NCI-H446 treated with DMSO at 0.1 percent for 48 hours (cell line): ENCODE measurements at regions not wholly inside any gene's neighbourhood (a gene's known extent, or its start where the extent isn't known, plus 50 kb on each side); places are given as distances from the start of the nearest gene placed in this dataset.
"Not testable (repeated sequence)": the region's sequence is repeated elsewhere in the genome, so short reads cannot be mapped to it uniquely, and the experiment has no call there.

Source experiments
- DNase-seq: peaks from one replicate; lab custom pipeline; 2025; lab: John Stamatoyannopoulos, UW

DNA sequence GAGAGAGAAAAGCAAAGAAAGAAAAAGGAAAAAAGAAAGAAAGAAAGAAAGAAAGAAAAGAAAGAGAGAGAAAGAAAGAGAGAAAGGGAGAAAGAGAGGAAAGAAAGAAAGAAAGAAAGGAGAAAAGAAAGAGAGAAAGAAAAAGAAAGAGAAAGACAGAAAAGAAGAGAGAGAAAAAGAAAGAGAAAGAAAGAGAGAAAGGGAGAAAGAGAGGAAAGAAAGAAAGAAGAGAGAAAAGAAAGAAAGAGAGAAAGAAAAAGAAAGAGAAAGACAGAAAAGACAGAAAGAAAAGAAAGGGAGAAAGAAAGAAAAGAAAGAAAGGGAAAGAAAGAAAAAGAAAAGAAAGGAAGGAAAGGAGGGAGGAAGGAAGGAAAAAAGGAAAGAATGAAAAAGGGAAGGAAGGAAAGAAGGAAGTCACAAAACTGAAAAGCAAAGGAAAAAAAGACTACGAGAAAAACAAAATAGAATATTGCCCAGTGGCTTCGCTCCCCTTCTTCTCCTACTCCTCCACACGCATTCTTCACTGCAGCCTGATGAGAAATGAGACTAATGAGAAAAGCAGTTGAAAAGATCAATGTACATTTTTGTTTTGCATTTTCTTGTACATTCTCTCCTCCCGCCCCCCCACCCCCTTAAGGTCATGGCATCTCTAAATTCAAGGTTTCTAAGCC is 170.0 kb downstream of the SOD2 start:
- DNase-seq, result no peak

DNA sequence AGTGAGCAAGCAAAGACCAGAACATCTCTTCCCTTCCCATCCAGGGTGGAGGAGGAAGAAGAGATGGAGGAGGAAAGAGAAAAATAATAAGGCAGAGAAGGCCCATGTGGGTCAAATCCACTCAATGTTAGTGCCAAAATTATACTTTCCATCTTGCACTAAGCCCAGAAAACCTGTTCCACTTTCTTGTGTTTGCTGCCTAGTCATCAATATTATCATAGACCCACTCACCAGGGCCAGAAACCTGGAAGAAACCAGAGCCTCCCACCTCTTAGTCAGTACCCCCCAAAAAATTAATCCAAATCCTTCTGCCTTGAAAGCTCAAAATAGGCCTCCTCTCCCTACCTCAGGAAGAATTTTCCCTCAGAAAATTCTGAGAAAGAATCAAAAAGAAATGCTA is 171.1 kb downstream of the SOD2 start:
- no peak for DNase-seq

DNA sequence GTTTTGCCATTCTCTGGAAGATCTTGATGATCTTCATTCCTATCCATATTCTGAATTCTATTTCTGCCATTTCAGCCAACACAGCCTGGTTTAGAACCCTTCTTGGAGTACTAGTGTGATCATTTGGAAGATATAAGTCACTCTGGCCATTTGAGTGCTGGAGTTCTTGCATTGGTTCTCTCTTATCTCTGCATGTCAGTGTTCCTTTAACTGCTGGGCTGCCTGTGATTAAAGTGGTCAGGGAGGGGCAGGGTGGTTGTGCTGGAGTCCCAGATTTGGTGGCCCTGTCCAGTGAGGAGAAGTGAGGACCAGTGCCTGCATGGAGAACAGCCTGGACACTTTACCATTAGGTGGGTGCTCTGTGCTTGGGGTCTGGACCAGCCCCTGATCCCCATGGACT is 173.0 kb downstream of the SOD2 start:
- no peak for DNase-seq

DNA sequence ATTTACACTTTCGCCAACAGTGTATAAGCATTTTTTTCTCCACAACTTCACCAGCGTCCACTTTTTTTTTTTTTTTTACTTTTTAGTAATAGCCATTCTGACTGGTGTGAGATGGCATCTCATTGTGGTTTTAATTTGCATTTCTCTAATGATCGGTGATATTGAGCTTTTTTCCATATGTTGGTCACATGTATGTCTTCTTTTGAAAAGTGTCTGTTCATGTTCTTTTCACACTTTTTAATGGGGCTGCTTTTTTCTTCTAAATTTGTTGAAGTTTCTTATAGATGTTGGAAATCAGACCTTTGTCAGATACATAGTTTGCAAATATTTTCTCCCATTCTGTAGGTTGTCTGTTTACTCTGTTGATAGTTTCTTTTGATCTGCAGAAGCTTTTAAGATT is 177.2 kb downstream of the SOD2 start:
- not testable (repeated sequence) for DNase-seq

DNA sequence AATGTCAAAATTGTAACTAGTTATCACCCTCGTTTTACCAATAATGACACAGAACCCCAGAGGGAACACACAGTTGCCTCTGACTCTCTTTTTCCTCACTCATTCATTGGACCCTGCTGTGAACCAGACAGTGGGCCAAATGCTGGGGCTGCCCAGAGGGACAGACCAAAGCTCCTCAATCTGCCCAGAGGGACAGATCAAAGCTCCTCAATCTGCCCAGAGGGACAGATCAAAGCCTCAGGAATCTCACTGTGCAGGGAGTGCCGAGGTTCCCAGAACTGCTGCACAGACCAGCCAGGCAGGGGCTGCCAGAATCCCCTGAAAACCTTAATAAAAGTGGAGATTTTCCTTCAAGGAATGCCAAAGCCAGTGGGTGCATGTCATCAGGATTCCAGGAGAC is 179.1 kb downstream of the SOD2 start:
- DNase-seq, result no peak

DNA sequence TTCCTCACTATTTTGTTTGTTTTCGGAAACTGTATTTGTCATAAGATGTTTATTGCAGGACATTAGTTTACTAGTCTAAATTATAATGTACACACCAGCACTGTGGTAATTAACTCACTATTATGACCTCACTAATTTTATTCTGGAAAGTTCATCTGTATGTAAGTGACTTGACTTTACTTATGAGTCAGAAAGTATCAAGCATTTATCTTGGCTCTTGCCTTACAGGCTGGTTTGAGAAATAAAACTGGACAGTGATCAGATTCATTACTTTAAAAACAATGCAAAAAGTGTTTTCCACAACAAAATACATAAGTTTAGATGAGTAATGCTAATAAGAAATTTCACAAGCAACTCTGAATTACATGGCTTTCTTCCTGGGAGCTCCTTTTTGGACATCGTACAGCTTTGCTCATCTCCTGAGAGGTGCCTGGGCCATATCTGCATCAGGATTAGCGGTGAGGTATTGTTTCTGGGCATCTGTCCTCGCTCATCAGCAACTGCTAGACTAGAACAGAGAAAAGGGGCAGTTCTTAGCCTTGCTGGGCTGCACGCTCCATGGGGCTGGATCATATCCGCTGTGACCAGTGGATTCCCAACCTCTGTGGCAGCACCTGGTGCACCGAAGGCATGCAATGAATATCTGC is 179.8 kb downstream of the SOD2 start:
- DNase-seq, result no peak

DNA sequence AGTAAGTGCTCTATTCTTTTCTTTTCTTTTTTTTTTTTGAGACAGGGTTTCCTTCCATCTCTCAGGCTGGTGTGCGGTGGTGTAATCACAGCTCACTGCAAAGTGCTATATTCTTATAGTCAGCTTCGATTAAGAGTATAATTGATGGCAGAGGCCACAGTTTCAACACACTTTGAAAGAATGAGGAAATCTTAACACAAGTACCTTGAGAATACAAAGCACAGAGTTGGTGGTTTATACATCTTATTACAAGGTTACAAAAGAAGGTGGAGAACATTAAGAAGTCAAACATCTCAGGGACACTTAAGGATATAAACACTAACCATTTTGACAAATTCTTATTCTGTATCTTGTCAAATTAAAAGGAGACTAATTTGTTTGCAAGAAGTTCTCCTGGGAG is 180.5 kb downstream of the SOD2 start:
- DNase-seq, result no peak

DNA sequence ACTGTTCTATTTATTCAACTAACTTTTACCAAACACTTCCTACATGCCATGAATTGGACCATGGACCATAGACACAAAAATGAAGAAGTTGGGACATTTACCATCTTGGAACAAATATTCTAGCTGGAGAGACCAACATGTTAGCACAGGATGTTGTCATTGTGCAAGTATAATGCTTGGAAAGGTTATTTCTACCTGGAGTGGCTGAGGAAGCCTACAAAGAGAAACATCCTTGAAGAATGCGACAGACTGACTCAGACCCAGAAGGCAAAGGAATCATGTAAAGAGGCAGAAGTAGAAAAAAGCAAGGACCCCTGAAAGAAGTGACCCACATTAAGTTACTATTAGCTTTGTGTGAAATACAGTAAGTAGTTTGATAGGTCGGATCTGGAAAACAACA is 180.9 kb downstream of the SOD2 start:
- no peak for DNase-seq

DNA sequence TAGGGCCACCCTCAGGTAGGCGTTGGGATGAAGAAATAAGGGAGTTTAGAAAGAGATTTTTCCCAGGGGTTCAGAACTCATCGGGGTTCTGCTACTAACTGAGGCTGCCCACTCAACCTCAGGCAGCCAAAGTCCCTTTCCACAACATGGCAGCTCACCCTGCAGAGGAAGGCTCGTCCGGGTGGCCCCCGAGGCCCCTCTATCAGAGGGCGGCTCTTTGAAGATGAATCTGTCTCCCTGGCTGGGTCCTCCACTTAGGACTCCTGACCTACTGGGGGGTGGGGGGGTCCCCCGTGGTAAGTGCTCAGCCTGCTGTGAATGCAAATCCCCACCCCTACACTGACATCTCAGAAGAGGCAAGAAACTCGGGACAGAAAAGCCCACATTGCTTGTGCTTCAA is 182.9 kb downstream of the SOD2 start:
- no peak for DNase-seq

DNA sequence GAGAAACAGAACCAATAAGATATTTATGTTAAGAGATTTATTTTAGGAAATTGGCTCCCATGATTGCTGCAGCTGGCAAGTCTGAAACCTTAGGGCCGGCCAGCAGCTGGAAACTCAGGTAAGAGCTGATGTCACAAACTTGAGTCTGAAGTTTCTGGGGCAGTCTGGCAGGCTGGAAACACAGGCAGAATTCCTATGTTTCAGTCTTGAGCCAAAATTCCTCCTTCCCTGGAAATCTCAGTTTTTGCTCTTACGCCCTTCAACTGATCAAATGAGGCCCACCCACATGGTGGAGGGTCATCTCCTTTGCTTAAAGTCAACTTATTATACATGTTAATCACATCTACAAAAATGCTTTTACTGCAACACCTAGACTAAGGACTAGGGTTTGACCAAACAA is 184.1 kb downstream of the SOD2 start:
- DNase-seq, result no peak

DNA sequence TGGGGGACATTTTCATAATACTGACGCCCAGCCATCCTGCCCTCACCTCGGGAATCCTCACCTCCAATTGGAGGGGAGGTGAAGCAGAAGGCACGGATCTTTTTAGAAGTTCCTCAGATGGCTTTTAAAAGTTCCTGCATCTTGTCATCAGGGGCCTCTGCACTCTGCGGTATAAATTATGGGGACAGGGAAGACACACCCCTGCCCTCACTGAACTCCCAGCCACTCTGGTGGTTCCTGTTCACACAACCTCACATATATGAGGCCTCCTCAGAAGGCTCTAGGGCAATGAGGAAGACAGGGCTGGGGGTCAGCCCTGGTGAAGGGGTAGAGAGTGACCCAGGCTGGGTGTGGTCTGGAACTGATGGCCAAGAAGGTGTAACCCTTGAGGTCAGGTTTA is 187.0 kb downstream of the SOD2 start:
- DNase-seq, result no peak

DNA sequence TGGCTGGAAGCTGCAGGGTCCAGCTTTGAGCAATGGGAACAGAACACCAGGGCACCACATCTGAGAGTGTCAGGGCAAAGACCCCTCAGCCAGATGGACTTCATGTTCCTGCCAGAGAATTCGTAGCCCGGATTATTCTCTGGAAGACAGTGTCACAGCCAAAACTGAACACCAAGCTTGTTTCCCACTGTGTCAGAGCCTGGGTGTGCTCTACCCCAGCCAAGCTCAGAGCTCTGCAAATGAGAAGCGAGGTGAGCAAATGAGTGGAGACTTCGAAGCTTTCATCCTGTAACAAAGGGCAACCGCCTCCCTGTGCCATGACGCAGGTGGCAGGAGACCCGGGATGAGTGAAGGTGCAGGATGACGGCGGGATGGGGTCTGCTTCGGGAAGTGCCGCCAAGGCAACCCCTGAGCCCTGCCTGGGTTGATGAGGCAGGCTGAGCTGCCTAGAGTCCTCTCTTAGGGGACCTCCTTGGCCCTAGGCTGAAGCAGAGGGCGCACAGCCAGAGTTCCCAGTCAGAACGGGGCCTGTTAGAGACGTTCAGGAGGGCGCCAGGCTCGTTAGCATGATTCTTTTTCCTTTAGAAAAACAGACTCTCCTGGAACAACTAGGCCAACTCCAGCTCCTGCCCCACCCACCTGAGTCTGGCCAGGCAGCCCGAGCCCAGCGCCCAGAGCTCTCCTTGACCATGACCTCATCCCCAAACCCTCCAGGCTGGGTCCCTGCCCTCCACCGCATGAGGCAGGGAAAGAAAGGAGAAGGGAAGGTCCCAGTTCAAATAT is 187.7 kb downstream of the SOD2 start:
- DNase-seq, result no peak

DNA sequence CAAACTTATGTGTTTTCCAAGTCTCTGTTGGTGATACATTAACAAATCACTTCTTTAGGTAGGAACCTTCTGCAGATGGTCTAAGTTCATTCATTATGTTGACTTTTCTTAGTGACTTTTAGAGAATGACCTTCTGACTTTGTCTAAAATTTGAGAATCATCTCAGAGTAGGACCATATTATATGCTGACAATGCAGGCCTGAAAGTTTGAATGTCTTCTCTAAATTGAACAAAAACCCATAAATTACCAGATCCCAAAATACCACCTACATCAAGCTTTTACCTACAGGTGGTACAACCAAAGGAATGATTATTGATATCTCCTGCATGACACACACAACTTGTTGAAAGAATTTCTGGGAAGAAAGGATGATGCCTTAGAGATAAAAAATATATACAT is 191.5 kb downstream of the SOD2 start:
- no peak for DNase-seq

DNA sequence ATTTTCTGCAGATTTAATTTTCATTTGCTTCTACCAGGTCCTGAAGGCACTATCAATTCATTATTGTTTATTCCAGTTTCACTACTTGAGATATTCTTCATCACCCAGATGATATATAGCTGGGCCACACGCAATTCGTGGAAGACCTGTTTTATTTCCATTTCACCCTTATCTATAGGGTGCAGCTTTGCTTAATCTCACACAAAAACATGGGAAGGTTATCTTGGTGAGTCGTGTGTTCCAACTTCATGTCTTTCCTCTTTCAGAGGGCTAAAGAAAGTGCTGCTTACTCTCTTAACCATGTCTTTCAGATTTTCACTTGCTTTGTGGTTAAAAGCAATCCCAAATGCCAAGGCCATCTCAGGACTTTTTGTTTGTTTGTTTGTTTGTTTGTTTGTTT is 194.0 kb downstream of the SOD2 start:
- DNase-seq, result no peak

DNA sequence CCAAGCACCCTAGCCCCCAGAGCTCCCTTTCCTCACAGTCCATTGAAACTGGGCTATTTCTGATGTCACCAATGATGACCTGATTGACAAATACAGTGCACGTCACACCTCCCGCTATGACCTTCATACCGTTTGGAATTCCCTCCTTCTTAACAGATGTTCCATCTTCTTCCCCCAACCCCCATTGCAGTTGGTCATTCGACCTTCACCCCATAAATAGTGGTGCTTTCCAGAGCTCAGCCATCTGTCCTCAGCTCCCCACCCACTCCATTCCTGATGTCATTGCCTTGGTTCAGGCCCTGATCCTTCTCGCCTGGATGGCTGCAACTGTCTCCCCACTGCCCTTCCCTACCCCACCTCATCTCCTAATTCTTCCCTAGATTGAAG is 198.5 kb downstream of the SOD2 start:
- DNase-seq, result no peak

DNA sequence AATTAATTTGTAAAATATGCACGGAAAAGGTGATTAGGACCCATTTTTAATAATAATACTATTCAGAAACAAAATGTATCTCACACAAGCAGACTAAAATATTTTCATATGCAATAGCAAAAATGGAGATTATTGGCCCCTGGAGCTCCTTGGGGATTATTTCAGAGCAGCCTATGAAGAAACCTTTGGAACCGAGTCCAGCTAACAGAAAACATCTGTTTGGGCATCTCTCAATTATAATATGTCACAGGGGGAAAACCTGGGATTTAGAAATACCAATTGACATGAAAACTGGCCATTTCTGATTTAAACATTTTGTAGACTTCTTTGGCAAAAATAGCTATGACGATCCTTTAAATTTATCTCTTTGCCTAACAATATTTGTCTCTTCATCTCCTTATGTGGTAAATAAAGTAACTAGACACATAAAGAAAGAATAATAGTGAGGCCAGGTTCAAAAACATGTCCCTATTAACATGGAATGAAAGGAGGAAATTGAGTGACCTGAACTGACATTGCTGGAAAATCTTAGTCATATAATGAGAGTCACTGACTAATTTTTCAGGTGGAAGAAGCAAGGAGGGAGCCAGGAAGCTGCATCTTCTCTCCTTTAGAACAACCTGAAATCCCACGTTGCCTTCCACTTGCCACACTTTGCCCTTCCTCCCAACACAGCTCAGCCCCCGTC is 199.0 kb downstream of the SOD2 start:
- no peak for DNase-seq

DNA sequence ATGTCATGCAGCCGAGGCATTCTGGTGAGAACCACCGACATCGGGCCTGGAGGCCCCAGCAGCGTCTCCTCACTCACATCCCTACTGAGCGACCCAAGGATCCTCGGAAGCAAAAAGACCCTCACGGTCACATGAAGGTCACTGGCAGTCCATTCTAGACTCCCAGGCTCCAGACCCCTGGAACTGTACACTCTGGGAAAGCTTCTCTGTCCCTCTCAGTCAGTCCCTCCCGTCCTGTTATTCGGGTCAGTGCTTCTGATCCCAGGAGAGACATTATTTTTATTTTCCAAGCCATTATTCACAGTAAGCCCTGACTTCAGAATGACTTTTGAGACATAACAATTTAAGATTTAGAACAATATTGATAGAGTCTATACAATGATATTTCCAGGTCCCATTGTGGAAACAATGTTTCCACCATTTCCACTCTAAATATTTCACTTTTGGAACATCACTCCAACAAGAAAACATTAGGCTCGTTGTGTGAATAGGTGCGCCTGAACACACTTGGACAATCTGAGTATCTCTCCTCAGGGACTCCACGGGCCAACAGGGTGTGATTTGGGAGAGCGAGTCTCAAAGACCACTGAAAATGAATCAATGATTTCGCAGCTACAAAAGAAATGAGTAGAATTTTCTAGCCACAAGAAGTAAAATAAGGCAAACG is 199.7 kb downstream of the SOD2 start:
- no peak for DNase-seq

DNA sequence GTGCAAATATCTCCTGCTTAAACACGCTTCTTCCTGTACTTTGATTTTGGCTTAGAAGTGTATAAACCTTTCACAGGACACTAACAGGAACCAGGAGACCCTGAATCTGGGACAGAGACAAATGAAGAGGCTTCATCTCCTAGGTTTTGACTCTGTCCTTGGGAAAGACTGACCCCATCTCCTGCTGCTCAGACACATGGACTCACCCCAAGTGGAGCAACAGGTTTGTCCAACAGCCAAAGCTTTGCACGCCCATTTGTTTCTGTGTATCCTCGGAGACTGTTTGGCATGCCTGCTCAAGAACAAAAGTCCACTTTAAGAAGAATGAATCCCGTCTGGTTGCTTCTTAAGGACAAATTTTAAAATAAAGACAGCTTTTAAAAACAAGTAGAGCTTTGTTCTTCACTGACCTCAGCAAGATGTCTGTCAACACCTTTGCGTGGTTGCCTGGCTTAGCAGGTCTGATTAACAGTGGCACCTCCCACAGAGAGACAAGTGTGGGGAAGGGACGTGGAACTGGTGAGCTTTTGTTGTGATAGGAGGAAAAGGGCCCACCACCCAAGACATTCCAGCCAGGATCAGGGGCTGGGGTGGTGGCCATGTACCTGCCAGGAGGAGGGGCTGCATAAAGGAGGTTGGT is 202.6 kb downstream of the SOD2 start:
- DNase-seq, result no peak

DNA sequence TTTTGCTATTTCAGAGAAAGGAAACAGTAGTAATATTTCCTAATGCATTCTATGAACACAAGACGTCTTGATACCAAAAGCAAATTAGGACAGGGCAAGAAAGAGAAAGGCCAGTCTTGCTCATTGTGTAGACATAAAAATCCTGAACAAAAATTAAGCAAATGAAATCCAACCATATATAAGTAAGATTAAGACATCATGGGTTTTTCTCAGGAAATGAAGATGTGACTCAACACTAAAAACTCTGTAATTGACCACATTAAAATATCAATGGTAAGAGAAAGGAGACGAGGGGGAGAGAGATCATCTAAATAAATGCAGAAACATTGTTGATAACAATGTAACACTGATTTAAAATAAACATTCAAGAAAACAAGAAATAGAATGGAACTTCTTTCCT is 205.4 kb downstream of the SOD2 start:
- DNase-seq, result no peak

DNA sequence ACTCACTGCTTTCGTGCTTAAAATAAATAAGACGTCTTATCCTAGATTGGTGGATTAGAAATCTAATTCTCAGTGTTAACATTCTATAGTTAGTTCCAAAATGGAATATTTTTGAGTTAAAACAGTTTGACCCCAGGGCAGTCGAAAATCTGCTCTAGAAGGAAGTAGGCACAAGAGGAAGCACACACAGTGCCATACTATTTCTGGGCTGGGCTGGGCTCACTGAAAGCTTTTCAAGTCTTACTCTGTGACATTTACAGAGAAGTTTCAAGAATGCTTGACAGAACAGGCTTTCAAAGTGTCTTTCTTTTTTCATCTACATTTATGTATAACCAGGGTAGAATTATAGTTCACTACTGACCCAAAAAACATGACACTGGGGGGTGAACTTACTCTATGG is 209.8 kb downstream of the SOD2 start:
- DNase-seq, result no peak

DNA sequence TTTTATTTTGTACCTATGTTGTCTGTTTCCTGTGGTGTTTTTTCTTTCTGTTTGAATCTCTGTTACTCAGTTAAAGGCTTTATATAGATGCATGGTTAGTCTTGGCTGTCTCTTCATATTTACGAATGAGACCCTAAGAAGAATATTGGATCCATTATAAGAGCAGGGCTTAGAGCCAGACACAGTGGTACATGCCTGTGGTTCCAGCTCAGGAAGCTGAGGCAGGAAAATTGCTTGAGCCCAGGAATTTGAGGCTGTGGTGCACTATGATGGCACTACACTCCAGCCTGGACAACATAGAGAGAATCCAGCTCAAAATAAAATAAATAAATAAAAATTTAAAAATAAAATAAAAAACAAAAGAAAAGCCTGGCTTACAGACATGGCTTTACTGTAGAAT is 211.1 kb downstream of the SOD2 start:
- no peak for DNase-seq

DNA sequence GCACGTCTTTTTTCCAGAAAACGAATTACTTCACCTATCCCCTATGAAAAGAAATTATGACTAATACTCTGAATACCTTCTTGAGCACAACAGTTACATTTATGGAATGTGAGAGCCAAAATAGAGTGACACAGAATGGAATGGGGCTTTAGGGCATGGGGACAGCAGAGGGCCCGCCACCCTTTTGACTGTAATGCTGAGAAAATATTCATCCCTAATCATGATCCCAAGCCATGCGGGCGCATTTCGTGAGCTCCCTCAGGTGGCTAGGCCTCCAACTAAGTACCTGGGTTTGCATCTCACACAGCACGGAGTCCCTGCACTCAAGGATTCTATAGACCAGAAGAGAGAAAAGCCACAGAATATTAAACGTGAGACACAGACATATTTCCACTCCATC is 212.6 kb downstream of the SOD2 start:
- DNase-seq, result no peak
